Breast epithelium (tissue), 3 donors: ENCODE measurements at regions not wholly inside any gene's neighbourhood (a gene's known extent, or its start where the extent isn't known, plus 50 kb on each side); places are given as distances from the start of the nearest gene placed in this dataset.
"Not testable (repeated sequence)": the region's sequence is repeated elsewhere in the genome, so short reads cannot be mapped to it uniquely, and the experiment has no call there.

Experiments used
- POLR2A ChIP-seq: fragments of 450-650 bp; IDR thresholded peaks from one replicate; pipeline ENCODE4 v1.6.1; 2016; ENCODE audit warnings: antibody characterized with exemption, mild to moderate bottlenecking, moderate library complexity
- TF ChIP-seq, protein P1 (sequence below), 3 donors: fragments of 450-650 bp; IDR thresholded peaks; one replicate each; pipeline ENCODE4 v1.5.1; 2016 to 2017; ENCODE audit warnings: antibody characterized with exemption in 3 of 3, mild to moderate bottlenecking in 3 of 3, moderate library complexity in 3 of 3

DNA sequence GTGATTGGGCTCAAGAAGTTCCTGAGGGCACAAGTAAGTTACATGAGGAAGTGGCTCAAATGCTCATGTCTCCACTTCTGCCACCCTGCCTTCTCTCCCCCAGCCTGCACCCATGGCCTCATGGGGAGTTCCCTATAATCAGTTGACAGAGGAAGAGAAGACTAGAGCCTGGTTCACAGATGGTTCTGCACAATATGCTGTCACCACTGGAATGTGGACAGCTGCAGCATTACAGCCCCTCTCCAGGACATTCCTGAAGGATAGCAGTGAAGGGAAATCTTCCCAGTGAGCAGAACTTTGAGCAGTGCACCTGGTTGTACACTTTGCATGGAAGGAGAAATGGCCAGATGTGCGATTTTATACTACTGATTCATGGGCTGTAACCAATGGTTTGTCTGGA is 352.3 kb downstream of the C12orf75 start:
- TF ChIP-seq, protein P1, sequence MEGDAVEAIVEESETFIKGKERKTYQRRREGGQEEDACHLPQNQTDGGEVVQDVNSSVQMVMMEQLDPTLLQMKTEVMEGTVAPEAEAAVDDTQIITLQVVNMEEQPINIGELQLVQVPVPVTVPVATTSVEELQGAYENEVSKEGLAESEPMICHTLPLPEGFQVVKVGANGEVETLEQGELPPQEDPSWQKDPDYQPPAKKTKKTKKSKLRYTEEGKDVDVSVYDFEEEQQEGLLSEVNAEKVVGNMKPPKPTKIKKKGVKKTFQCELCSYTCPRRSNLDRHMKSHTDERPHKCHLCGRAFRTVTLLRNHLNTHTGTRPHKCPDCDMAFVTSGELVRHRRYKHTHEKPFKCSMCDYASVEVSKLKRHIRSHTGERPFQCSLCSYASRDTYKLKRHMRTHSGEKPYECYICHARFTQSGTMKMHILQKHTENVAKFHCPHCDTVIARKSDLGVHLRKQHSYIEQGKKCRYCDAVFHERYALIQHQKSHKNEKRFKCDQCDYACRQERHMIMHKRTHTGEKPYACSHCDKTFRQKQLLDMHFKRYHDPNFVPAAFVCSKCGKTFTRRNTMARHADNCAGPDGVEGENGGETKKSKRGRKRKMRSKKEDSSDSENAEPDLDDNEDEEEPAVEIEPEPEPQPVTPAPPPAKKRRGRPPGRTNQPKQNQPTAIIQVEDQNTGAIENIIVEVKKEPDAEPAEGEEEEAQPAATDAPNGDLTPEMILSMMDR (IDR thresholded peaks at IDR 0.05), result not testable (repeated sequence)
- TF ChIP-seq POLR2A, result not testable (repeated sequence)
